T-helper 17 cell (primary cell): ENCODE measurements at regions not wholly inside any gene's neighbourhood (a gene's known extent, or its start where the extent isn't known, plus 50 kb on each side); places are given as distances from the start of the nearest gene placed in this dataset.
"Not testable (repeated sequence)": the region's sequence is repeated elsewhere in the genome, so short reads cannot be mapped to it uniquely, and the experiment has no call there.

Source experiments
- ATAC-seq: fragments of 150-1000 bp; cut with Tn5 transposase; 2 replicates; pipeline ENCODE4 v1.10.0; 2021; ENCODE audit warnings: mild to moderate bottlenecking, moderate library complexity
- DNase-seq, 3 donors: peaks; one replicate each; pipeline versions ENCODE4 v3.0.0 to v3.0.0-alpha.2; 2020 to 2021
- H3K9me3 ChIP-seq: one replicate; pipeline ENCODE4 v1.7.0; 2013; ENCODE audit warnings: low read length, mild to moderate bottlenecking; ENCODE audit not compliant: control insufficient read depth, poor library complexity, severe bottlenecking
- H3K27ac Mint-ChIP-seq: one replicate; pipeline ENCODE4 v1.8.0; 2022; ENCODE audit warnings: mild to moderate bottlenecking, moderate library complexity, mixed read lengths
- H3K27me3 Mint-ChIP-seq: one replicate; pipeline ENCODE4 v1.8.0; 2022; ENCODE audit warnings: mixed read lengths
- H3K36me3 Mint-ChIP-seq: one replicate; pipeline ENCODE4 v1.8.0; 2022; ENCODE audit warnings: low read depth, mixed read lengths
- H3K4me1 Mint-ChIP-seq: one replicate; pipeline ENCODE4 v1.8.0; 2022; ENCODE audit warnings: mild to moderate bottlenecking, mixed read lengths
- H3K4me3 Mint-ChIP-seq: one replicate; pipeline ENCODE4 v1.8.0; 2022; ENCODE audit warnings: mild to moderate bottlenecking, moderate library complexity, mixed read lengths

- ATAC-seq (no peak), DNase-seq (no peak)
- H3K36me3 Mint-ChIP-seq, result no peaks in the 10 kb centered on the region
- H3K4me3 Mint-ChIP-seq, result no peak overlapping the region
- H3K9me3 ChIP-seq, result no peaks in the 10 kb centered on the region
- no peaks in the 10 kb centered on the region for H3K4me1 Mint-ChIP-seq
- H3K27ac Mint-ChIP-seq, result no peak overlapping the region
- H3K27me3 Mint-ChIP-seq, result peaks cover 13% of the 10 kb centered on the region
These were observed 191.0 kb upstream of the NPY2R start for GRCh38 chr4:155017426-155017825.

GRCh38 chr4:155025762-155026457 is 182.5 kb upstream of the NPY2R start:
- no peak overlapping the region for H3K27ac Mint-ChIP-seq
- DNase-seq (no peak), ATAC-seq (no peak)
- peaks cover 5% of the 10 kb centered on the region for H3K27me3 Mint-ChIP-seq
- H3K4me1 Mint-ChIP-seq, result peaks cover 2% of the 10 kb centered on the region
- no peaks in the 10 kb centered on the region for H3K36me3 Mint-ChIP-seq
- no peak overlapping the region for H3K4me3 Mint-ChIP-seq
- no peaks in the 10 kb centered on the region for H3K9me3 ChIP-seq

DNA sequence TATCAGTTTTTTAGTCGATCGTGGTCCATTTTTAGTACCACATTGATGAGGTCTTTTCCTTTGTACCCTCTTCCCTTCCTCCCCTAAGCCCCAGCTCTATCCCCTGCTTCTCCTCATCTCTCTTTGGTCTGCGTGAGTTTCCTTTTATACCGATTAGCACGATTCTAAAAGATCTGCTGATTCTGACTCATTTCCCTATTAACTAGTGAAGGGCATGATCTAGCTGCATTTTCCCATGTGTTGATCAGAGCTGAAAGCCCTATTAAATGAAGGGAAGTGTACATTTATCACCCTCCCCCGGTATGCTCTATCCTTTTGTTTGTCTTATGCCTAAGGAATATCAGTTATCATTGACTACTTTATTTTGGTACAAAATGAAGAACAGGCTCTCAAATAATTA is 181.7 kb upstream of the NPY2R start:
- ATAC-seq (no peak), DNase-seq (no peak)
- H3K4me1 Mint-ChIP-seq, result peaks cover 2% of the 10 kb centered on the region
- no peaks in the 10 kb centered on the region for H3K9me3 ChIP-seq
- peaks cover 5% of the 10 kb centered on the region for H3K27me3 Mint-ChIP-seq
- no peak overlapping the region for H3K27ac Mint-ChIP-seq
- H3K36me3 Mint-ChIP-seq, result no peaks in the 10 kb centered on the region
- no peak overlapping the region for H3K4me3 Mint-ChIP-seq

DNA sequence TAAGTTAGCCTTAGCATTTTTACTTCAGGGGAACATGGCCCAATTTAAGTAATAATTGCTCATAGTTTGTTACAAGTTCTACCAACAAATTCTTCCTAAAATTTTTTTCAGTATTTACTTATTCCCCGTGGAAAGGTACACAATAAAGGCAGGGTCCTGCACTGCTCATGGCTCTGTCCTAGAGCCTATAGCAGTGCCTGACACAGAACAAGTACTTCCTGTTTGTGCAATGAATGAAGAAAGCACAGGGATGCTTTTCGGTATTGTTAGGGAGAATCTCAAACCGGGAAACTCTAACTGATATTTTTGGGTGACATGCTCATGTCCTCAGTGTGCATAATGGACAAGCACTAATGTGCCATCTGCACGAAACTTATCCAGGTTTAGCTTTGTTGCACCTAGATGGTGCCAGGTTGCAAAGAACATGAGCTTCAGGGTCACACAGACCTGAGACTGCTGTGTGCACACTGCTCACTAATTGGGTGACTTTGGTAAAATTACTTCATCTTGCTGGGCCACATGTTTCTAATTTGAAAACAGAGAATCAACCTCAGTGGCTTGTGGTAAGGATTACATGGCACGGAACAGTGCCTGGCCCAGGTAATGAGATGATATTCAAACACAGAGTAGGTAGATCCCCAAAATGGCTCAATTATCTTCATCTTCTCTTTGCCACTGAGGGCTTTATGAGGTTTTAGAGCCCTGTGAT is 175.8 kb upstream of the NPY2R start:
- no peak overlapping the region for H3K4me3 Mint-ChIP-seq
- no peaks in the 10 kb centered on the region for H3K27me3 Mint-ChIP-seq
- no peaks in the 10 kb centered on the region for H3K4me1 Mint-ChIP-seq
- ATAC-seq (no peak), DNase-seq (no peak)
- H3K36me3 Mint-ChIP-seq, result no peaks in the 10 kb centered on the region
- H3K9me3 ChIP-seq, result no peaks in the 10 kb centered on the region
- no peak overlapping the region for H3K27ac Mint-ChIP-seq

DNA sequence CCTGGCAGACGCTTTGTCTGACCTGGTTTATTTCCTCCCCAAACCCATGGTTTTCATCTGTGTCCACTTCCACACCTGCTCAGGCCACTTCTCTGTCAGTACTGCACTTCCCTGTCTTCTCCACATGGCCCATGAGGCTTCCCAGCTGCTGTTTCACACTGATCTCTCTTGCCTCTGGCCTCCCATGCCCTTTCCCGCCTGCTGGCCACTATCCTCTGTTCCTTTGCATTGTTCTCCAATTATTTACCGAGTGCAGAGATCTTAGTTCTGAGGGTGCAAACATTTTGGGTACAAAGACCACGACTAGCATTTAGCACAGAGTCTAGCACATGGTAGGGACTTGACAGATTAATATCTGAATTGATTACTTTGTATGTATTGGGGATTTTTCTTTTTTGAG is 174.8 kb upstream of the NPY2R start:
- no peak overlapping the region for H3K27ac Mint-ChIP-seq
- H3K9me3 ChIP-seq, result no peaks in the 10 kb centered on the region
- H3K27me3 Mint-ChIP-seq, result no peaks in the 10 kb centered on the region
- H3K4me3 Mint-ChIP-seq, result no peak overlapping the region
- no peaks in the 10 kb centered on the region for H3K36me3 Mint-ChIP-seq
- no peak for ATAC-seq
- DNase-seq, result no peak
- H3K4me1 Mint-ChIP-seq, result no peaks in the 10 kb centered on the region

GRCh38 chr4:155037031-155037430 is 171.4 kb upstream of the NPY2R start:
- Mint-ChIP-seq H3K4me3 (no peak overlapping the region), H3K36me3 (no peaks in the 10 kb centered on the region), H3K27me3 (no peaks in the 10 kb centered on the region), H3K4me1 (no peaks in the 10 kb centered on the region), H3K27ac (no peak overlapping the region)
- no peaks in the 10 kb centered on the region for H3K9me3 ChIP-seq
- no peak for ATAC-seq
- DNase-seq, result no peak

DNA sequence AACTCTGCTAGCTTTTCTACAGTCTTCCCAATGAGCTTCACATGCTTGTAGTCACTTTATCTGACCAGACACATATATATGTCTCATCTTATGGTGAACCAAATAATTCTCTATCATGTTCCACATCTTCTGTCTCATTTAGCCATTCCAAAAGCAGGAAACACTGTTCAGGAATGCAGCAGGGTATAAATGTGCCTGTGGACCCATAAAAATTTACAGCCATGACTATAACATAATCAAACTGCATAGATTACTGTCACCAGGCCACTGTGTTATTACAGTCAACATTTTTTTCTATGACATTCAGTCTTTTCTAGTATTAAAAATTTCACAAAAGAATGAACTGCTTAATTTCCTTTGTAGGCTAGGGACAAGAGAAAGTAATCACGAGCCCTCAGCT is 170.0 kb upstream of the NPY2R start:
- Mint-ChIP-seq H3K27me3 (no peaks in the 10 kb centered on the region), H3K4me1 (no peaks in the 10 kb centered on the region), H3K4me3 (no peak overlapping the region), H3K27ac (no peak overlapping the region), H3K36me3 (no peaks in the 10 kb centered on the region)
- no peak for DNase-seq
- no peaks in the 10 kb centered on the region for H3K9me3 ChIP-seq
- ATAC-seq, result no peak

GRCh38 chr4:155039162-155039561 is 169.3 kb upstream of the NPY2R start:
- no peaks in the 10 kb centered on the region for H3K27me3 Mint-ChIP-seq
- no peak overlapping the region for H3K4me3 Mint-ChIP-seq
- no peaks in the 10 kb centered on the region for H3K36me3 Mint-ChIP-seq
- no peaks in the 10 kb centered on the region for H3K9me3 ChIP-seq
- DNase-seq (no peak), ATAC-seq (no peak)
- H3K4me1 Mint-ChIP-seq, result no peaks in the 10 kb centered on the region
- H3K27ac Mint-ChIP-seq, result no peak overlapping the region

DNA sequence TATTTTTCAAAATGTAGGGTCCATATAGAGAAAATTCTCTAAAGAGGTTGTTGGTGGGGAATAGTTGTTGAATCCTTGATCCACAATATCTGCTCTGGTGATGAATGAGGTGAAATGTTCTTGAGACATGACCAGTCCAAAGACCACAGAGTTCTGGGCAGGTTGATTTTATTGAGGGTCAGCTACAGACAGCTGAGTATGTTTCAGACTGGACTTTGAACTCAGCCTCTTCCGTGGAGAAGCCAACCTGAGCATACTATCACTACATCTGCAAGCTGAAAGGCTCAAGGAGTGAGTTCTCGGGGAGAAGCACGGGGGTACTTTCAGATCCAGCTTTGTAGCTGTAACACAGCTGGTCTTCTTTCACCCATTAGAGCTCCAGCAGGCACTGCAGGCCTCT is 168.4 kb upstream of the NPY2R start:
- Mint-ChIP-seq H3K4me1 (no peaks in the 10 kb centered on the region), H3K36me3 (no peaks in the 10 kb centered on the region), H3K4me3 (no peak overlapping the region), H3K27me3 (no peaks in the 10 kb centered on the region), H3K27ac (no peak overlapping the region)
- H3K9me3 ChIP-seq, result no peaks in the 10 kb centered on the region
- ATAC-seq, result no peak
- DNase-seq, result no peak

GRCh38 chr4:155042014-155042413 is 166.4 kb upstream of the NPY2R start:
- H3K27me3 Mint-ChIP-seq, result no peaks in the 10 kb centered on the region
- DNase-seq (no peak), ATAC-seq (no peak)
- no peak overlapping the region for H3K4me3 Mint-ChIP-seq
- no peak overlapping the region for H3K27ac Mint-ChIP-seq
- H3K36me3 Mint-ChIP-seq, result no peaks in the 10 kb centered on the region
- H3K4me1 Mint-ChIP-seq, result no peaks in the 10 kb centered on the region
- H3K9me3 ChIP-seq, result no peaks in the 10 kb centered on the region

- H3K4me3 Mint-ChIP-seq, H3K4me1 Mint-ChIP-seq, H3K9me3 ChIP-seq, ATAC-seq, DNase-seq, H3K27me3 Mint-ChIP-seq, H3K36me3 Mint-ChIP-seq, H3K27ac Mint-ChIP-seq: not testable (repeated sequence)
These were observed 164.2 kb upstream of the NPY2R start for GRCh38 chr4:155044251-155044650.

- Mint-ChIP-seq H3K36me3 (no peaks in the 10 kb centered on the region), H3K4me1 (no peaks in the 10 kb centered on the region)
- ATAC-seq, result no peak
These were observed 160.7 kb upstream of the NPY2R start for GRCh38 chr4:155047755-155048154.

GRCh38 chr4:155054042-155054441 is 154.4 kb upstream of the NPY2R start:
- not testable (repeated sequence) for H3K36me3 Mint-ChIP-seq, DNase-seq, H3K4me3 Mint-ChIP-seq, ATAC-seq, H3K27me3 Mint-ChIP-seq, H3K4me1 Mint-ChIP-seq, H3K27ac Mint-ChIP-seq, H3K9me3 ChIP-seq

More at GRCh38 chr4:155047755-155048154, 160.7 kb upstream of the NPY2R start:
- no peak overlapping the region for H3K4me3 Mint-ChIP-seq
- no peak overlapping the region for H3K27ac Mint-ChIP-seq
- no peaks in the 10 kb centered on the region for H3K9me3 ChIP-seq
- no peak for DNase-seq
- H3K27me3 Mint-ChIP-seq, result peaks cover 4% of the 10 kb centered on the region

DNA sequence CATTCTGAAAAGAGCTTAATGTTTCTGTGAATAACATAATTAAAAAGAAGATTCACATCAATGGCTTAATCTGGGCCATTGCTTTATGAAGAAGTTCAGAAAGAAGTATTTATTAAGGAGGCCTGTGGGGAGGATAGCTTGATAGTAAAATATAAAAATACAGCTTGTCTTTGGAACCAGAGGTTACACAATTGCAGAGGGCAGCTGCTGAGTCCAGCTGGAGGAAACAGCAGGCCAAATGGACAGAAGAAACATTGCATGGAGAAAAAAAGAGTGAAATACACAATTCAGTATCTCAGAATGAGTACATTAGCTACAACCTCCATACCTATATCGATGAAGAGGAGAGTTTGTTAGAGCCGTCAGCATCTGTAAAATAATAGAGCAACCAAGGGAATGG is 148.0 kb upstream of the NPY2R start:
- Mint-ChIP-seq H3K27me3 (no peaks in the 10 kb centered on the region), H3K27ac (no peak overlapping the region), H3K36me3 (no peaks in the 10 kb centered on the region), H3K4me3 (no peak overlapping the region), H3K4me1 (no peaks in the 10 kb centered on the region)
- DNase-seq (no peak), ATAC-seq (no peak)
- H3K9me3 ChIP-seq, result no peaks in the 10 kb centered on the region
